Esophagus squamous epithelium (tissue), 4 donors: ENCODE measurements at regions not wholly inside any gene's neighbourhood (a gene's known extent, or its start where the extent isn't known, plus 50 kb on each side); places are given as distances from the start of the nearest gene placed in this dataset.

ENCODE experiments used
- CTCF ChIP-seq, 6 experiments: fragments of 450-650 bp in 4 of 6; fragments of 200-600 bp in 2 of 6; sonication (generic) in 2 of 6; IDR thresholded peaks; one replicate each; pipeline ENCODE4 v1.5.1; 2016 to 2019; ENCODE audit warnings: antibody characterized with exemption in 6 of 6, mild to moderate bottlenecking in 4 of 6, moderate library complexity in 4 of 6
- POLR2A ChIP-seq, 4 donors: fragments of 450-650 bp; IDR thresholded peaks; one replicate each; pipeline ENCODE4 v1.6.1; 2017; ENCODE audit warnings: antibody characterized with exemption in 4 of 4, mild to moderate bottlenecking in 4 of 4, moderate library complexity in 3 of 4

GRCh38 chr14:56962444-56963080, 152.3 kb upstream of the OTX2 start:
- TF ChIP-seq POLR2A (IDR thresholded peaks at IDR 0.05) (no peak), CTCF (IDR thresholded peaks at IDR 0.05) (no peak)
